ENCODE measurements at regions not wholly inside any gene's neighbourhood (a gene's known extent, or its start where the extent isn't known, plus 50 kb on each side); places are given as distances from the start of the nearest gene placed in this dataset.

DNA sequence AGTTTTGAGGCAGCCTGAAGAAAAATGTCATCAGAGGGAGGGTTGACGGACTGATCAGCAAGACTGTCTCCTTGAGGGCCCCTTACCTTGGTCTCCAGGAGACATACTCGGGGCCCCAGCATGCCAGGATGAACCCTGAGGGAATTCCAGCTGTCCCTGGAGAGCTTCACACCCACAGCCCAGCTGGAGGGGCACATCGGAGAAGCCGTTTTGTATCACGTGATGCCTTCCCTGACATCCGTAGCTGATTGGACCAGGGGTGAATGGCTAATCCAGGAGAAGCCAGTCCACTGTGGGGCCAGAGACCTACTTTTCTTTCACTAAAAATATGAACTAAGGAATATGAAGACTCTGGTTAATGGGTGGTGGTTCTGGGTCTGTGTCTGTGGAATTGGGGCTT is 86.0 kb upstream of the TP53I11 start:
- no peak for DNase-seq (ENCODE audit: low read depth, low spot score)
- Histone ChIP-seq H3K4me3 (ENCODE audit: low read depth, low read length) (no peak overlapping the region), H3K9me3 (ENCODE audit: control insufficient read depth, insufficient read depth, low read length) (no peaks in the 10 kb centered on the region), H3K27me3 (ENCODE audit: control insufficient read depth, insufficient read depth, low read length) (peaks cover 26% of the 10 kb centered on the region), H3K27ac (ENCODE audit: low read depth, low read length) (no peak overlapping the region)
- POLR2A ChIA-PET, result no interaction called here
- TF ChIP-seq, protein P1, sequence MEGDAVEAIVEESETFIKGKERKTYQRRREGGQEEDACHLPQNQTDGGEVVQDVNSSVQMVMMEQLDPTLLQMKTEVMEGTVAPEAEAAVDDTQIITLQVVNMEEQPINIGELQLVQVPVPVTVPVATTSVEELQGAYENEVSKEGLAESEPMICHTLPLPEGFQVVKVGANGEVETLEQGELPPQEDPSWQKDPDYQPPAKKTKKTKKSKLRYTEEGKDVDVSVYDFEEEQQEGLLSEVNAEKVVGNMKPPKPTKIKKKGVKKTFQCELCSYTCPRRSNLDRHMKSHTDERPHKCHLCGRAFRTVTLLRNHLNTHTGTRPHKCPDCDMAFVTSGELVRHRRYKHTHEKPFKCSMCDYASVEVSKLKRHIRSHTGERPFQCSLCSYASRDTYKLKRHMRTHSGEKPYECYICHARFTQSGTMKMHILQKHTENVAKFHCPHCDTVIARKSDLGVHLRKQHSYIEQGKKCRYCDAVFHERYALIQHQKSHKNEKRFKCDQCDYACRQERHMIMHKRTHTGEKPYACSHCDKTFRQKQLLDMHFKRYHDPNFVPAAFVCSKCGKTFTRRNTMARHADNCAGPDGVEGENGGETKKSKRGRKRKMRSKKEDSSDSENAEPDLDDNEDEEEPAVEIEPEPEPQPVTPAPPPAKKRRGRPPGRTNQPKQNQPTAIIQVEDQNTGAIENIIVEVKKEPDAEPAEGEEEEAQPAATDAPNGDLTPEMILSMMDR (IDR thresholded peaks at IDR 0.05; ENCODE audit: low read depth, low read length), result no peak
- CTCF ChIA-PET, result no interaction called here

DNA sequence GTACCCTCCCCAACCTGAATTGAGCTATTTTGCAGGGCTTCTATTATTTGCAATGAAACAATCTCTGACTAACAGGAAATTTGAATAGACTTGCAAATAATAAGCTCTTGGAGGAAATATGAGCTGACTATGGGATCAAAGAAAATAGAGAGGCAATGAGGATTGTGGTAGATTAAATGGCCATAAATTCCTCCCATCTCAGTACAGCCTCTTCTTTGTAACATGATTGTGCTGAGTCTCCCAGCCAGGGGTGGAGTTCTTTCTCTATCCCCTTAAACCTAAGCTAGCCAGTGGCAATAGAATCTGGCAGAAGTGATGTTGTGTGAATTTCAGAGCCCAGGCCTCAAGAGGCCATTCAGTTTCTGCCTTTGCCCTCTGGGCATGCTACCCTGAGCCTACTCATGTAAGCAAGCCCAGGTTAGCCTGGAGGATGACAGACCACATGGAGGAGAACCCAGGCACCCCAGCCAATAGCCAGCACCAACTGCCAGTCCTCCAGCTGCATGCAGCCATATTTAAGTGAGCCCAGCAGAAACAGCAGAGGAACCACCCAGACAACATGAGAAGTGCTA is 86.8 kb upstream of the TP53I11 start:
- Histone ChIP-seq H3K27ac (ENCODE audit: low read depth, low read length) (no peak overlapping the region), H3K27me3 (ENCODE audit: control insufficient read depth, insufficient read depth, low read length) (peaks cover 23% of the 10 kb centered on the region), H3K4me3 (ENCODE audit: low read depth, low read length) (no peak overlapping the region), H3K9me3 (ENCODE audit: control insufficient read depth, insufficient read depth, low read length) (no peaks in the 10 kb centered on the region)
- ChIA-PET POLR2A (no interaction called here), CTCF (no interaction called here)
- DNase-seq (ENCODE audit: low read depth, low spot score), result no peak
- TF ChIP-seq, protein P1 (IDR thresholded peaks at IDR 0.05; ENCODE audit: low read depth, low read length), result no peak

DNA sequence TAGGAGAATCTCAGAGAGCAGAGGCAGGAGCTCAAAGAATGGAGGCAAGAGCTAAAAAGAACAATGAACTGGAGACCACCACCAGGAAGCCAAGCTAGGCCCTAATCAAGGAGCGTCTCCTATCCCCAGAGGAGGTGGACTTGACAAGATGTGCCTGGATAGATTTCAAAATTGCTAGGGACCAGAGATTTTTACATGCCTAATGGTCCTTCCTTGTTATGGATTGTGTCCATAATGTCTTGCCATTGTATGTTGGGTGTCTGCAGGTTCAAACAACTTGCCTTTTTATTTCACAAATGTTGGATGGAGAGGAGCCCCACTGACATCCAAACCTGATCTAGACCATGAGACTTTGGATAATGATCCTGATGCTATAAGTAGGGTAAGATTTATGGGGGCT is 88.2 kb upstream of the TP53I11 start:
- ChIA-PET POLR2A (no interaction called here), CTCF (no interaction called here)

DNA sequence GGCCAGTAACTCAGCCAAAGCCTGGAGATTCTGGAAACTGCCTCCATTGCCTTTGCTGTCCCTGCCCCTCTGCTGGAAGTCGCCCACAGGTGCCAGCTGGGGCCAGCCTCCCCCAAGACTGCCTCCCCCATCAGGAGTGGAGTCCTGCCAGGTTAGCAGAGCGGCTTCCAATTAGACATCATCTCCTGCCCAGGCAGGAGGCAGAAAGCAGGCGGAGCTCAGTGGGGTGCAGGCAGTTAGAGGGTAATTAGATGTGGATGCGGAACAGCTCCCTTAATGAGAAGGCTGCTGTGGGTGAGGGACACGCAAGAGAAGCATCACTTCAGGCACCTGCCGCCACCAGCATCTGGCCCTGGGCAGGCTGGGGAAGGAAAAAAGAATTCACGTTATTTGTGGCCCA is 90.9 kb upstream of the TP53I11 start:
- Histone ChIP-seq H3K27ac (ENCODE audit: low read depth, low read length) (no peak overlapping the region), H3K9me3 (ENCODE audit: control insufficient read depth, insufficient read depth, low read length) (no peaks in the 10 kb centered on the region), H3K27me3 (ENCODE audit: control insufficient read depth, insufficient read depth, low read length) (peaks cover 15% of the 10 kb centered on the region), H3K4me3 (ENCODE audit: low read depth, low read length) (no peak overlapping the region)
- no peak for DNase-seq (ENCODE audit: low read depth, low spot score)
- CTCF ChIA-PET, result no interaction called here
- TF ChIP-seq, protein P1 (IDR thresholded peaks at IDR 0.05; ENCODE audit: low read depth, low read length), result no peak
- POLR2A ChIA-PET, result no interaction called here

More for the DNA sequence above, 88.2 kb upstream of the TP53I11 start:
- peaks cover 16% of the 10 kb centered on the region for H3K27me3 ChIP-seq (ENCODE audit: control insufficient read depth, insufficient read depth, low read length)
- no peaks in the 10 kb centered on the region for H3K9me3 ChIP-seq (ENCODE audit: control insufficient read depth, insufficient read depth, low read length)
- TF ChIP-seq, protein P1 (IDR thresholded peaks at IDR 0.05; ENCODE audit: low read depth, low read length), result no peak
- H3K4me3 ChIP-seq (ENCODE audit: low read depth, low read length), result no peak overlapping the region
- no peak overlapping the region for H3K27ac ChIP-seq (ENCODE audit: low read depth, low read length)
- DNase-seq (ENCODE audit: low read depth, low spot score), result no peak

DNA sequence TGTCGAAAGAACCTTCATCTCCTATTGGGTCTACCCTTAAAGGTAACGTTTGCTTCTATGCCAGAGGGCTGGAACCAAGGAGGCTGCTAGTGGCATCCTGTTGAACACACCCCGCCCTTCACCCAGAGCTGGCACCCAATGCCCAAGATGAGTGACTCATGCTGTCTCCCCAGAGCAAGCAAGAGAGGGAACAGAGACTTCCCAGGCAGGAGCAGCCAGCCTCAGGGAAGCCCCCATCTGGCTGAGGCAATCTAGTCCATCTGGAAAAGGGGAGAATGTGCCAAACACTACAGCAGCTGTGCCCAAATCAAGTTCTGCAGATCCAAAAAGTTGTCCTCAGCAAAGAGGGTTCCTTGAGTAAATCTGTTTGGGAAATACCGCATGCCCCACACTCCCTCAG is 91.9 kb upstream of the TP53I11 start:
- TF ChIP-seq, protein P1 (IDR thresholded peaks at IDR 0.05; ENCODE audit: low read depth, low read length), result no peak
- no peaks in the 10 kb centered on the region for H3K9me3 ChIP-seq (ENCODE audit: control insufficient read depth, insufficient read depth, low read length)
- no peak overlapping the region for H3K4me3 ChIP-seq (ENCODE audit: low read depth, low read length)
- no peak for DNase-seq (ENCODE audit: low read depth, low spot score)
- H3K27ac ChIP-seq (ENCODE audit: low read depth, low read length), result no peak overlapping the region
- ChIA-PET POLR2A (no interaction called here), CTCF (no interaction called here)
- peaks cover 15% of the 10 kb centered on the region for H3K27me3 ChIP-seq (ENCODE audit: control insufficient read depth, insufficient read depth, low read length)

All from AG04450 (cell line).